ENCODE measurements at regions not wholly inside any gene's neighbourhood (a gene's known extent, or its start where the extent isn't known, plus 50 kb on each side); places are given as distances from the start of the nearest gene placed in this dataset.

DNA sequence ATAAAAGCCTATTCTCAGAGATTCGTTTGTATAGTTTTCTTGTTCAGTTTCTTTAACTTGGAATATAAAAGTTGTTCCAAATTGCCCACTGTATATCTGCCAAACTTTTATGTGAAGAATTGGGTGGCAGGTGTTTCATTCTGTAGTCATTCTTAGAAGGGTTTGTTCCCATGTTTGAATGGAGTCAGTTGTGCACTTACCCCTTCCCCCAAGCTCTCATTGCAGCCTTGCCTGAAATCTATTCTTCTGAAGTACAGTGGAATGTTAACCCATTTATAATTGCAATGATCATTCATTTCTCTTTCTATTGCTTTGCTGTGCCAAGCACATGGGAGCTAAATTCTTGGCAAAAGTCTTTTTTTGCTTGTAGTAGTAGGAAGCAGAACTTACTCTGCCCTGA, 375.3 kb upstream of the C1orf87 start:
- Histone ChIP-seq H3K9ac (ENCODE audit: control insufficient read depth, extremely low read depth, insufficient read depth, low read length) (no peak overlapping the region), H3K4me1 (ENCODE audit: control insufficient read depth, extremely low read depth, insufficient read depth, low read length) (no peaks in the 10 kb centered on the region), H3K4me2 (ENCODE audit: control insufficient read depth, extremely low read depth, insufficient read depth, low read depth, low read length) (no peak overlapping the region), H3K9me3 (ENCODE audit: control insufficient read depth, low read depth, low read length) (no peaks in the 10 kb centered on the region), H3K79me2 (ENCODE audit: control insufficient read depth, insufficient read depth, low read length) (no peaks in the 10 kb centered on the region), H3K36me3 (ENCODE audit: control insufficient read depth in 2 of 2, extremely low read depth in 1 of 2, insufficient read depth in 2 of 2, low read length in 2 of 2) (no peaks in the 10 kb centered on the region), H3K27me3 (ENCODE audit: control insufficient read depth, extremely low read depth, insufficient read depth, low read length) (no peaks in the 10 kb centered on the region), H2AFZ (ENCODE audit: control insufficient read depth, low read length) (no peak overlapping the region), H3K27ac (ENCODE audit: control insufficient read depth, insufficient read depth, low read length) (no peak overlapping the region), H3K9me1 (ENCODE audit: control insufficient read depth, extremely low read depth, insufficient read depth, low read length) (no peaks in the 10 kb centered on the region), H3K4me3 (ENCODE audit: control insufficient read depth in 2 of 3, extremely low read depth in 1 of 3, insufficient read depth in 2 of 3, low read depth in 1 of 3, low read length in 3 of 3) (no peak overlapping the region), H4K20me1 (ENCODE audit: control insufficient read depth, extremely low read depth, insufficient read depth, low read length) (no peaks in the 10 kb centered on the region)
- dilution Hi-C loops (cut with MboI; ENCODE audit: extremely low pct_ligation_motif_present, low sequenced_read_pairs), result no loop called here
- DNase-seq (ENCODE audit: low read depth, low spot score), result no peak
- TF ChIP-seq EZH2 (IDR thresholded peaks at IDR 0.05; ENCODE audit: low read length) (no peak), CTCF (optimal IDR thresholded peaks at IDR 0.05 in 1 of 3, IDR thresholded peaks at IDR 0.05 in 1 of 3, conservative IDR thresholded peaks at IDR 0.05 in 1 of 3; ENCODE audit: extremely low read depth in 1 of 3, insufficient read depth in 2 of 3, low read length in 3 of 3) (no peak)
- FAIRE-seq, result no peak

GRCh38 chr1:60444680-60445079, 371.1 kb upstream of the C1orf87 start:
- Histone ChIP-seq H3K9me3 (ENCODE audit: control insufficient read depth, low read depth, low read length) (no peaks in the 10 kb centered on the region), H3K27ac (ENCODE audit: control insufficient read depth, insufficient read depth, low read length) (no peak overlapping the region), H3K9ac (ENCODE audit: control insufficient read depth, extremely low read depth, insufficient read depth, low read length) (no peak overlapping the region), H3K9me1 (ENCODE audit: control insufficient read depth, extremely low read depth, insufficient read depth, low read length) (no peaks in the 10 kb centered on the region), H3K79me2 (ENCODE audit: control insufficient read depth, insufficient read depth, low read length) (no peaks in the 10 kb centered on the region), H3K4me3 (ENCODE audit: control insufficient read depth in 2 of 3, extremely low read depth in 1 of 3, insufficient read depth in 2 of 3, low read depth in 1 of 3, low read length in 3 of 3) (no peak overlapping the region), H4K20me1 (ENCODE audit: control insufficient read depth, extremely low read depth, insufficient read depth, low read length) (no peaks in the 10 kb centered on the region), H3K4me2 (ENCODE audit: control insufficient read depth, extremely low read depth, insufficient read depth, low read depth, low read length) (no peak overlapping the region), H3K27me3 (ENCODE audit: control insufficient read depth, extremely low read depth, insufficient read depth, low read length) (no peaks in the 10 kb centered on the region), H3K4me1 (ENCODE audit: control insufficient read depth, extremely low read depth, insufficient read depth, low read length) (no peaks in the 10 kb centered on the region), H3K36me3 (ENCODE audit: control insufficient read depth in 2 of 2, extremely low read depth in 1 of 2, insufficient read depth in 2 of 2, low read length in 2 of 2) (no peaks in the 10 kb centered on the region), H2AFZ (ENCODE audit: control insufficient read depth, low read length) (no peak overlapping the region)
- TF ChIP-seq EZH2 (IDR thresholded peaks at IDR 0.05; ENCODE audit: low read length) (no peak), CTCF (optimal IDR thresholded peaks at IDR 0.05 in 1 of 3, IDR thresholded peaks at IDR 0.05 in 1 of 3, conservative IDR thresholded peaks at IDR 0.05 in 1 of 3; ENCODE audit: extremely low read depth in 1 of 3, insufficient read depth in 2 of 3, low read length in 3 of 3) (no peak)
- FAIRE-seq, result no peak
- dilution Hi-C loops (cut with MboI; ENCODE audit: extremely low pct_ligation_motif_present, low sequenced_read_pairs), result no loop called here
- no peak for DNase-seq (ENCODE audit: low read depth, low spot score)

Measured in keratinocyte (primary cell).